Naive thymus-derived CD8-positive, alpha-beta T cell (primary cell): ENCODE measurements at regions not wholly inside any gene's neighbourhood (a gene's known extent, or its start where the extent isn't known, plus 50 kb on each side); places are given as distances from the start of the nearest gene placed in this dataset.

ENCODE experiments used
- ATAC-seq, 2 donors: fragments of 150-1000 bp; cut with Tn5 transposase in 1 of 2; sonication (Bioruptor Pico), chemical (Tn5 transposase) in 1 of 2; 1 replicate in 1 of 2; 2 replicates in 1 of 2; pipeline ENCODE4 v1.10.0; 2021; ENCODE audit warnings: mild to moderate bottlenecking in 2 of 2, moderate library complexity in 2 of 2
- POLR2A ChIA-PET: fragments of 350-600 bp; sonication (Branson Sonifier 250); formaldehyde crosslinking; loops from one replicate; lab custom pipeline; 2021; ENCODE audit warnings: antibody characterized with exemption; lab: Charles Lee
- DNase-seq, 10 donors: peaks; one replicate each; pipeline versions ENCODE4 v3.0.0 to v3.0.0-alpha.2; 2020 to 2022
- H3K27ac Mint-ChIP-seq, 10 donors: one replicate each; pipeline ENCODE4 v1.8.0; 2020 to 2022; ENCODE audit warnings: mild to moderate bottlenecking in 10 of 10, mixed read lengths in 10 of 10, moderate library complexity in 4 of 10, inconsistent platforms in 1 of 10
- H3K27me3 Mint-ChIP-seq, 5 donors: one replicate each; pipeline ENCODE4 v1.8.0; 2021 to 2022; ENCODE audit warnings: mixed read lengths in 5 of 5
- H3K36me3 Mint-ChIP-seq, 3 donors: one replicate each; pipeline ENCODE4 v1.8.0; 2020 to 2022; ENCODE audit warnings: mixed read lengths in 3 of 3, mild to moderate bottlenecking in 2 of 3, inconsistent platforms in 1 of 3
- H3K4me1 Mint-ChIP-seq, 4 donors: one replicate each; pipeline ENCODE4 v1.8.0; 2021 to 2022; ENCODE audit warnings: mixed read lengths in 4 of 4
- H3K4me3 Mint-ChIP-seq, 10 donors: one replicate each; pipeline ENCODE4 v1.8.0; 2020 to 2022; ENCODE audit warnings: mild to moderate bottlenecking in 10 of 10, mixed read lengths in 10 of 10, moderate library complexity in 6 of 10, inconsistent platforms in 1 of 10
- H3K9me3 Mint-ChIP-seq, 9 donors: one replicate each; pipeline ENCODE4 v1.8.0; 2020 to 2022; ENCODE audit warnings: mixed read lengths in 9 of 9, mild to moderate bottlenecking in 3 of 9, inconsistent platforms in 1 of 9, moderate library complexity in 1 of 9

- Mint-ChIP-seq H3K4me3 (no peak overlapping the region), H3K4me1 (no peaks in the 10 kb centered on the region), H3K36me3 (peaks cover 0 to 5% (median 0%) of the 10 kb centered on the region in 3 donors), H3K27me3 (peaks cover 1 to 16% (median 2%) of the 10 kb centered on the region in 5 donors), H3K27ac (no peak overlapping the region), H3K9me3 (peaks cover 0 to 10% (median 0%) of the 10 kb centered on the region in 9 donors)
- ATAC-seq (no peak), DNase-seq (no peak)
- POLR2A ChIA-PET, result no interaction called here
Measured at GRCh38 chr9:14560194-14560593, 133.0 kb downstream of the ZDHHC21 start.

DNA sequence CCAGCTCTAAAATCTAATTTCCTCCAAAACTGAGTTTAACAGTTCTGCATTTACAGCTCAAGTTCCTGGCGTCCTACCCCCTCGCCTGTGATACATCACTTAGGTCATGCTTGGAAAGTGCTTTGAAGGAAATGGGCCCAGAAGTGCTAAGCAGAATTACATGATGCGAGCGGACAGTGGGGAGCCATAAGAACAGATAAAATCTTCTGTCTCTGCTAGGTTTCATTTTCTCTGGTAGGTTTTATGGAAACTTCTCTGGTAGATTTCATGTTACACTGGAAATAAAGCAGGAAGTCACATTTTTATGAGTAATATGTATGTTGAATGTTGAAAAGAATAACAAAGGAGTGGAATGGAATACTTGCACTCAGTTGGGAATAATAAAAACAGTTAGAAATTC lies 138.3 kb downstream of the ZDHHC21 start:
- peaks cover 0 to 3% (median 0%) of the 10 kb centered on the region in 9 donors for H3K9me3 Mint-ChIP-seq

GRCh38 chr9:14547245-14548060 lies 145.8 kb downstream of the ZDHHC21 start:
- peak in 1 of 10 donors; percentile 55 for DNase-seq
- POLR2A ChIA-PET, result no interaction called here
- H3K36me3 Mint-ChIP-seq, result no peaks in the 10 kb centered on the region
- ATAC-seq, result no peak
- H3K4me1 Mint-ChIP-seq, result no peaks in the 10 kb centered on the region
- no peaks in the 10 kb centered on the region for H3K9me3 Mint-ChIP-seq
- H3K4me3 Mint-ChIP-seq, result no peak overlapping the region
- H3K27ac Mint-ChIP-seq, result no peak overlapping the region
- H3K27me3 Mint-ChIP-seq, result peaks cover 0 to 7% (median 1%) of the 10 kb centered on the region in 5 donors

More for the DNA sequence above, 138.3 kb downstream of the ZDHHC21 start:
- H3K27ac Mint-ChIP-seq, result no peak overlapping the region
- ATAC-seq (no peak), DNase-seq (no peak)
- H3K4me3 Mint-ChIP-seq, result no peak overlapping the region
- H3K27me3 Mint-ChIP-seq, result peaks cover 0 to 16% (median 3%) of the 10 kb centered on the region in 5 donors
- H3K36me3 Mint-ChIP-seq, result peaks cover 0 to 5% (median 0%) of the 10 kb centered on the region in 3 donors
- POLR2A ChIA-PET, result no interaction called here
- no peaks in the 10 kb centered on the region for H3K4me1 Mint-ChIP-seq

DNA sequence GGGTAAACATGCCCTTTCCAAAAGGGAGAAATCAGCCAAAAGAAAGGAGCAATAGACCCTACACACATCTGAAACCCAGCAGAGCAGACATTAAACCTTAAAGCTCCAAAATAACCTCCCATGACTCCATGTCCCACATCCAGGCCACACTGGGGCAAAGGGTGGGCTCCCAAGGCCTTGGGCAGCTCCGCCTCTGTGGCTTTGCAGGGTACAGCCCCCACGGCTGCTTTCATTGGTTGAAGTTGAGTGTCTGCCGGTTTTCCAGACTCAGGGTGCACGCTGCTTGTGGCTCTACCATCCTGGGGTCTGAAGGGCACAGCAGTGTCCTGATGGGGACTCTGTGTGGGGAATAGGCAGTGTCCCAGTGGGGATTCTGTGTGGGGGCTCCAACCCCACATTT lies 146.5 kb downstream of the ZDHHC21 start:
- ATAC-seq, result no peak
- DNase-seq, result no peak
- H3K4me1 Mint-ChIP-seq, result no peaks in the 10 kb centered on the region
- peaks cover 0 to 6% (median 1%) of the 10 kb centered on the region in 5 donors for H3K27me3 Mint-ChIP-seq
- POLR2A ChIA-PET, result no interaction called here
- no peak overlapping the region for H3K27ac Mint-ChIP-seq
- no peaks in the 10 kb centered on the region for H3K9me3 Mint-ChIP-seq
- no peak overlapping the region for H3K4me3 Mint-ChIP-seq
- no peaks in the 10 kb centered on the region for H3K36me3 Mint-ChIP-seq

DNA sequence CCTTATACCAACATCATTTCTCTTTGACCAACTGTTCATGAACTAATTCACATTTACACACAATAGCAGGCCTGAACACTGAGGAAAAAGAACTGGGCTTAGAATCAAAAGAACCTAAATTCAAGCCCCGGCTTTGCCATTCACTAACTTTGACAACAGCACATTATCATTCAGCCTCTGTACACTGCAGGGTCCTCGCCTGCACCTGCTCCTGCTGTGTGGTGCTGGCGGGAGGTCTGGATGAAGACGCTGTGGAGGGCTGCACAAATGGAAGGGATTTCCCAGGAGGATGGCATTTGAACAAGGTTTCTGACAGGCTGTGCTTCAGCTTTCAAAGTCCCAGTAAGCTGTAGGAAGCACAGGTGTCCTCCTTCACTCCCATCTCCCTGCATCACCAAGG lies 151.2 kb downstream of the ZDHHC21 start:
- POLR2A ChIA-PET, result no interaction called here
- no peaks in the 10 kb centered on the region for H3K9me3 Mint-ChIP-seq
- H3K36me3 Mint-ChIP-seq, result no peaks in the 10 kb centered on the region
- no peak overlapping the region for H3K27ac Mint-ChIP-seq
- no peak for DNase-seq
- H3K27me3 Mint-ChIP-seq, result peaks cover 0 to 5% (median 1%) of the 10 kb centered on the region in 5 donors
- H3K4me3 Mint-ChIP-seq, result no peak overlapping the region
- ATAC-seq, result no peak
- no peaks in the 10 kb centered on the region for H3K4me1 Mint-ChIP-seq

DNA sequence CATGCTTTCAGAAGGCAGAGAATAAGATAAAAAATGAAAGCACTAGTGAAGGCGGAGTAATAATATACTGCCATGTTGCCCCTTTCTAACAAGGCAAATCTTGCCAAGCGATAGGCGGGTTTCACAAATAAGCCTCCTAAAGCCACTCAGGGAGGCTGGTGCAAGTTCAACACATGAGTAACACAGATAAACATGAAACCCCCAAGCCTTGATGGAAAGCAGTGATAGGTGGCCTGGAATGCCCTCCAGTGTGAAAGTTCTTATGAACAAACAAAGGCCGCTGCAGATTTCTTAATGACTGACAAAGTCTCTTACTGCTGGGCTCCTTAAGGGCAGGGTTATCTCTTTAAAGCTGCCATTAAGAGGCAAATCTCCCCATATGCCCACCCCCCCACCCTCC lies 154.7 kb downstream of the ZDHHC21 start:
- POLR2A ChIA-PET, result no interaction called here
- no peaks in the 10 kb centered on the region for H3K4me1 Mint-ChIP-seq
- no peak for ATAC-seq

GRCh38 chr9:14535161-14535955 lies 157.9 kb downstream of the ZDHHC21 start:
- H3K4me3 Mint-ChIP-seq, result no peak overlapping the region
- no peaks in the 10 kb centered on the region for H3K36me3 Mint-ChIP-seq
- no peak overlapping the region for H3K27ac Mint-ChIP-seq
- no peaks in the 10 kb centered on the region for H3K9me3 Mint-ChIP-seq
- H3K27me3 Mint-ChIP-seq, result peaks cover 7 to 30% (median 19%) of the 10 kb centered on the region in 5 donors
- POLR2A ChIA-PET, result no interaction called here
- ATAC-seq, result no peak
- DNase-seq, result no peak
- no peaks in the 10 kb centered on the region for H3K4me1 Mint-ChIP-seq

More for the DNA sequence above, 154.7 kb downstream of the ZDHHC21 start:
- no peaks in the 10 kb centered on the region for H3K36me3 Mint-ChIP-seq
- peaks cover 8 to 30% (median 21%) of the 10 kb centered on the region in 5 donors for H3K27me3 Mint-ChIP-seq
- H3K4me3 Mint-ChIP-seq, result no peak overlapping the region
- no peak overlapping the region for H3K27ac Mint-ChIP-seq
- no peaks in the 10 kb centered on the region for H3K9me3 Mint-ChIP-seq
- DNase-seq, result no peak

DNA sequence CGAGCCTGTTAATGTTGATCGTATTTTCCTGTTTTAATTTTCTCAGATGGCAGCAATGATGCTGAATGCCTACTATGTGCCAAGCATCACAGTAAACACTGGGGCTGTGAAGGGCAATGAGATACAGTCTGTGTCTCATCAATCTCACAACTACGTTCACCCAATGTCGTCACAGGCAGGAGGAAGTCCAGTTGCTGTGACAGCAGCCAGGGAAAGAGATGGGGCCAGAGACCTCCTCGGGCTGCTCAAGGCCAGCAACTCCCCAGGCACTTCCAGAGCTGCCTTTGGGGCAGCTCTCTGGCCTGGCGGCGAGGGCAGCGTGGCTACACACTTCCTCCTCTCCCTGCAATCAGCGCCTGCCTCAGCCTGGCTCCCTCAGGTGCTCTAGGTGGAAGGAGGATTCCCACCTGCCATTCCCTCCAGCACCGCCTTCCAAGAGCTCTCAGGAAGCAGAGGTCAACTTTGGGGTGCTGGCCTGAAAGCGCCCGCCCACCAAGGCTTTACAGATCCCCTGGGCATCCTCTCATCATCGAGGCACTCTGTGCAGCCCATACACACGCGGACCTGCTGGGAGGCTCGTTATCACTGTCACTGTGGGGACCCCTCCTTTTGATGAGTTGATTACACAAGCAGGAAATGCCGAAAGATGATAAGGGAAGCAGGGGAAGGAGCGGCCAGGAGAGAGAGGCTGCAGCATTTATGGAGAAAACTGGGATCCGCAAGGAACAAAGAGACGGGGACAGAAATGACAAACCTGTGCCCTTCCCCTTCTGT lies 159.2 kb downstream of the ZDHHC21 start:
- ATAC-seq, result no peak
- POLR2A ChIA-PET, result no interaction called here
- no peak overlapping the region for H3K4me3 Mint-ChIP-seq
- peak overlapping the region in 1 of 10 donors; percentile 7 for H3K27ac Mint-ChIP-seq
- H3K4me1 Mint-ChIP-seq, result no peaks in the 10 kb centered on the region
- H3K36me3 Mint-ChIP-seq, result no peaks in the 10 kb centered on the region
- peaks cover 7 to 30% (median 19%) of the 10 kb centered on the region in 5 donors for H3K27me3 Mint-ChIP-seq
- DNase-seq, result peak in 1 of 10 donors; percentile 49
- no peaks in the 10 kb centered on the region for H3K9me3 Mint-ChIP-seq

DNA sequence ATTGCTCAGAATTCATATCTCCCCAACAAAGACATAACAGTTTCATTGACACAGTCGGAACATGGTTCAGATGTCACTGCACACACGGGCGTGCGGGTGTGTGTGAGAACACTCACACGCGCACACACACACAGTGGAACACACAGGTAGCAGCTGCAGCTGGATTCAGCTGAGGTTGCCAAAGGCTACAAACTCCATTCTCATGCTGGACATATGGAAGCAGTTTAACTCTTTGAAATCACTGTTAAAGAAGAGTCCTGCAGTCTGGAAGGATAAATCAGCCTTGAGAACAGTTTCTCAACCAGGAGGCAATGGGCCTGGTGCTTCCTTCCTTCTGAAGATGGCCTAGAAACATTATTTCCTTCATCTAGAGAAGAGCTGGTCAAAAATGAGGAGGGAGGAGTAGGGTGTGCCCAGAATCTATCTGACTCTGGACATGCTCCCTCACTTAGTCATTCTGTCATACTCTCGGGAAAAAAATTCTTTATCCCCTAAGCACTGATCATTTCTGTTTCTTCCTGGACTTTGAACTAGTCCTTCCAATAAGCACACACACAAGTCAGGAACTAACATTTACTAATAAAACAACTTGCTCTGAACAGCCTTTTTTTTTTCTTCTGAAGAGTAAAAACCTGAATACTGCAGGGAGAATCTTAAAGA lies 160.6 kb downstream of the ZDHHC21 start:
- POLR2A ChIA-PET, result no interaction called here
- H3K27me3 Mint-ChIP-seq, result peaks cover 7 to 30% (median 19%) of the 10 kb centered on the region in 5 donors

DNA sequence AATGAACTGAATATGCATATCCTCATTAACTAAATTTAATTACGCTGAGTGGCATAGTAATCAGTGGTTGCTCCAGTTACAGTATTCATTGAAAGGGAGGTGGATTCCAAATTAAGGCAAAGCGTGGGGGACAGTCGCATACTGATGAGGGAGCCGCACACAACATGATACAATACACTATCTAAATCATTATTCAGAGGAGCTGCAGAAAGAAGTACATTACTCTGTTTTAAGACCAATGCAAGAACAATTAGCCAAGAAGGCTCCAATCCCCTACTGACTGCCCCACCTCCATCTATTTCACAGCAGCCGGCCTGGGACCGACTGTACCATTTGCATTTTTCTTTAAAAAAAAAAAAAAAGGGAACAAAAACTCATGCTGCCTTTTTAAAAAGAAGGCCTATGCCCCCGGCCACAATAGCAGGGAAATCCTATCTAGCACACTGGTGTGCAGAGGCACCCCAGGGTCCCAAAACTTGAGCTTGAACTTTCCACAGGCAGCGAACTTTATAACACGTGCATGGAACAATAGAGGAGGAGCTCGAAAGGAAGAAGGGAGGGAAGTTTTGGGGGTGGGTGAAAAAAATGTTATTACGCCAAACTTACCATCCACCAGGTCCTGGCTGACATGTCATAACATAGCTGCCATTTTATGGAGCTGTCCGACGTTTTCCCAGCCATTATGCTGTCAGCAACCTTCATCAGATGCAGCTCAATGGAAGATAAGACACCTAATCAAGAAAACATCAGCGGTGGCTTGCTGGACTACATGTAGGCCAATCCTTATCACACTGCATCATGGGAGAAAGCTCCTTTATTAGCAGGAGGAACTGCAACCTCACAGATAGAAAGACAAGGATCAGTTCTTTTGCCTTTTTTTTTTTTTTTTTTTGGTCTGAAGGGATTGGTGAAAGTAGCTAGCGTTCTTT lies 161.6 kb downstream of the ZDHHC21 start:
- H3K4me3 Mint-ChIP-seq, result no peak overlapping the region
- no peaks in the 10 kb centered on the region for H3K36me3 Mint-ChIP-seq
- H3K27ac Mint-ChIP-seq, result no peak overlapping the region
- no peak for ATAC-seq
- H3K4me1 Mint-ChIP-seq, result no peaks in the 10 kb centered on the region
- peaks cover 7 to 27% (median 17%) of the 10 kb centered on the region in 5 donors for H3K27me3 Mint-ChIP-seq
- POLR2A ChIA-PET, result no interaction called here
- H3K9me3 Mint-ChIP-seq, result no peaks in the 10 kb centered on the region
- no peak for DNase-seq

More for the DNA sequence above, 160.6 kb downstream of the ZDHHC21 start:
- DNase-seq (no peak), ATAC-seq (no peak)
- Mint-ChIP-seq H3K9me3 (no peaks in the 10 kb centered on the region), H3K36me3 (no peaks in the 10 kb centered on the region), H3K27ac (no peak overlapping the region), H3K4me1 (no peaks in the 10 kb centered on the region), H3K4me3 (no peak overlapping the region)

DNA sequence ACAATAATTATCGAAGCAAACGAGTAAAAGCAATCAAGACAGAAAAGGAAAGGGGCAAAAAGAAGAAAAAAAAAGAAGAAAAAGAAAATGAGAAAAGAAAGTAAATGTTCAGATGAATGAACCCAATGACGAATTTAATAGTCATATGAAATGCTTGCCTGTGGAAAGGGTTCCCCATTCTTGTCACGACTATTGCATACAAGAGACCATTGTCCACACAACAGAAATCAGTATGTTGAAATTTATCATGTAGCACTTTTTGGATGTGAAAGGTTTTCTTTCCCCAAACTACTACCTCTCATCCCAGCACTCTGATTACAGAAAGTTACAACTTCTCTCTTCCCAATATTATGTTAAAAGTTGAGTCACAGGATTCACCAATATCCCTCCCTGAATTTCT lies 162.4 kb downstream of the ZDHHC21 start:
- Mint-ChIP-seq H3K36me3 (no peaks in the 10 kb centered on the region), H3K4me3 (no peak overlapping the region), H3K27ac (no peak overlapping the region), H3K9me3 (no peaks in the 10 kb centered on the region), H3K27me3 (peaks cover 7 to 21% (median 14%) of the 10 kb centered on the region in 5 donors), H3K4me1 (no peaks in the 10 kb centered on the region)
- DNase-seq (no peak), ATAC-seq (no peak)
- POLR2A ChIA-PET, result no interaction called here
